Smooth muscle cell (in vitro differentiated cells): ENCODE measurements at regions not wholly inside any gene's neighbourhood (a gene's known extent, or its start where the extent isn't known, plus 50 kb on each side); places are given as distances from the start of the nearest gene placed in this dataset.

Experiments used
- DNase-seq: peaks from one replicate; lab custom pipeline; 2025; ENCODE audit not compliant: unreplicated experiment; lab: John Stamatoyannopoulos, UW
- H2AFZ ChIP-seq: fragments of 200-600 bp; sonication (generic); 2 replicates; pipeline ENCODE4 v1.6.0; 2016; ENCODE audit warnings: antibody characterized with exemption, low read depth, mild to moderate bottlenecking
- H3F3A ChIP-seq: fragments of 200-600 bp; sonication (generic); 2 replicates; pipeline ENCODE4 v1.6.0; 2017; ENCODE audit warnings: antibody characterized with exemption, low read depth
- H3K27ac ChIP-seq: fragments of 200-600 bp; sonication (generic); 2 replicates; pipeline ENCODE4 v1.5.1; 2016; ENCODE audit warnings: low read depth, mild to moderate bottlenecking
- H3K27me3 ChIP-seq: fragments of 200-600 bp; sonication (generic); 2 replicates; pipeline ENCODE4 v1.6.1; 2016; ENCODE audit warnings: low read depth, mild to moderate bottlenecking
- H3K36me3 ChIP-seq: fragments of 200-600 bp; sonication (generic); 2 replicates; pipeline ENCODE4 v1.5.1; 2016; ENCODE audit warnings: low read depth
- H3K4me1 ChIP-seq: fragments of 200-600 bp; sonication (generic); 2 replicates; pipeline ENCODE4 v1.5.1; 2016; ENCODE audit warnings: low read depth
- H3K4me2 ChIP-seq: fragments of 200-600 bp; sonication (generic); 2 replicates; pipeline ENCODE4 v1.6.0; 2016; ENCODE audit warnings: mild to moderate bottlenecking
- H3K4me3 ChIP-seq: fragments of 200-600 bp; sonication (generic); 2 replicates; pipeline ENCODE4 v1.5.1; 2016; ENCODE audit warnings: mild to moderate bottlenecking
- H3K79me2 ChIP-seq: fragments of 200-600 bp; sonication (generic); 2 replicates; pipeline ENCODE4 v1.6.0; 2016; ENCODE audit warnings: low read depth, mild to moderate bottlenecking
- H3K9ac ChIP-seq: fragments of 200-600 bp; sonication (generic); 2 replicates; pipeline ENCODE4 v1.6.0; 2016; ENCODE audit warnings: low read depth
- H3K9me3 ChIP-seq: fragments of 200-600 bp; sonication (generic); replicated peaks from 2 replicates; pipeline ENCODE4 v1.5.1; 2016; ENCODE audit warnings: low read depth
- H4K20me1 ChIP-seq: fragments of 200-600 bp; sonication (generic); 2 replicates; pipeline ENCODE4 v1.6.0; 2016; ENCODE audit warnings: low read depth
- WGBS: methylation state at CpG from one replicate; pipeline ENCODE4 v1.1.7; 2016; ENCODE audit warnings: low lambda C conversion rate; 5-methylcytosine and 5-hydroxymethylcytosine counted together
- TF ChIP-seq, protein P1 (sequence below): fragments of 200-600 bp; sonication (generic); IDR thresholded peaks from 2 replicates; pipeline ENCODE4 v1.5.1; 2017; ENCODE audit warnings: borderline replicate concordance, mild to moderate bottlenecking, antibody characterized with exemption; ENCODE audit not compliant: insufficient read depth, poor library complexity, severe bottlenecking

DNA sequence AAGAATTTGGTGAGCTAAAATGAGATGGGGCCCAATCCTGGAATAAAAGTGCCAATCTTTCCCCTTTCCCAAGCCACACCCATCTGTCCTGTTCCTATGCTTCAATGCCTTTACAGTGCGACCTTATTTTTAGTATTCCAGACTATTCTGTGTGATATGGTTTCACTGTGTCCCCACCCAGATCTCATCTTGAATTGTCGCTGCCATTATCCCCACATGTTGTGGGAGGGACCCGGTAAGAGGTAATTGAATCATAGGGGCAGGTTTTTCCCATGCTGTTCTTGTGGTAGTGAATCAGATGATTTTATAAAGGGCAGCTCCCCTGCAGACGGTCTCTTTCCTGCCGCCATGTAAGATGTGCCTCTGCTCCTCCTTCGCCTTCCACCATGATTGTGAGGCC is 129.3 kb upstream of the KIF26B start:
- TF ChIP-seq, protein P1, sequence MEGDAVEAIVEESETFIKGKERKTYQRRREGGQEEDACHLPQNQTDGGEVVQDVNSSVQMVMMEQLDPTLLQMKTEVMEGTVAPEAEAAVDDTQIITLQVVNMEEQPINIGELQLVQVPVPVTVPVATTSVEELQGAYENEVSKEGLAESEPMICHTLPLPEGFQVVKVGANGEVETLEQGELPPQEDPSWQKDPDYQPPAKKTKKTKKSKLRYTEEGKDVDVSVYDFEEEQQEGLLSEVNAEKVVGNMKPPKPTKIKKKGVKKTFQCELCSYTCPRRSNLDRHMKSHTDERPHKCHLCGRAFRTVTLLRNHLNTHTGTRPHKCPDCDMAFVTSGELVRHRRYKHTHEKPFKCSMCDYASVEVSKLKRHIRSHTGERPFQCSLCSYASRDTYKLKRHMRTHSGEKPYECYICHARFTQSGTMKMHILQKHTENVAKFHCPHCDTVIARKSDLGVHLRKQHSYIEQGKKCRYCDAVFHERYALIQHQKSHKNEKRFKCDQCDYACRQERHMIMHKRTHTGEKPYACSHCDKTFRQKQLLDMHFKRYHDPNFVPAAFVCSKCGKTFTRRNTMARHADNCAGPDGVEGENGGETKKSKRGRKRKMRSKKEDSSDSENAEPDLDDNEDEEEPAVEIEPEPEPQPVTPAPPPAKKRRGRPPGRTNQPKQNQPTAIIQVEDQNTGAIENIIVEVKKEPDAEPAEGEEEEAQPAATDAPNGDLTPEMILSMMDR, result no peak
- H3K4me3 ChIP-seq, result no peak overlapping the region
- no peaks in the 10 kb centered on the region for H3K27me3 ChIP-seq
- no peak for DNase-seq
- H3K4me2 ChIP-seq, result no peak overlapping the region
- H3K36me3 ChIP-seq, result no peaks in the 10 kb centered on the region
- no peaks in the 10 kb centered on the region for H3K4me1 ChIP-seq
- H3F3A ChIP-seq, result no peaks in the 10 kb centered on the region
- H2AFZ ChIP-seq, result no peak overlapping the region
- H3K27ac ChIP-seq, result no peak overlapping the region
- no peaks in the 10 kb centered on the region for H3K79me2 ChIP-seq
- no peak overlapping the region for H3K9ac ChIP-seq
- no peaks in the 10 kb centered on the region for H3K9me3 ChIP-seq
- WGBS, result 97% methylated on average over 6 of the region's 6 CpGs
- H4K20me1 ChIP-seq, result no peaks in the 10 kb centered on the region

GRCh38 chr1:245023222-245023621 is 131.6 kb upstream of the KIF26B start:
- Histone ChIP-seq H3K36me3 (no peaks in the 10 kb centered on the region), H2AFZ (no peak overlapping the region), H3K9ac (no peak overlapping the region), H3K27me3 (no peaks in the 10 kb centered on the region), H3K4me1 (peaks cover 6% of the 10 kb centered on the region), H3K4me2 (no peak overlapping the region), H4K20me1 (no peaks in the 10 kb centered on the region), H3K4me3 (no peak overlapping the region), H3F3A (no peaks in the 10 kb centered on the region), H3K79me2 (no peaks in the 10 kb centered on the region), H3K9me3 (no peaks in the 10 kb centered on the region), H3K27ac (no peak overlapping the region)
- DNase-seq, result no peak
- WGBS, result 98% methylated on average over 2 of the region's 2 CpGs
- TF ChIP-seq, protein P1, result no peak

- Histone ChIP-seq H4K20me1 (no peaks in the 10 kb centered on the region), H3K36me3 (no peaks in the 10 kb centered on the region)
- TF ChIP-seq, protein P1, result no peak
Observed at GRCh38 chr1:245019910-245020486, 134.8 kb upstream of the KIF26B start.

GRCh38 chr1:245016700-245017099 is 138.1 kb upstream of the KIF26B start:
- no peak for DNase-seq
- TF ChIP-seq, protein P1, result no peak
- Histone ChIP-seq H4K20me1 (no peaks in the 10 kb centered on the region), H3K36me3 (no peaks in the 10 kb centered on the region), H3K9me3 (no peaks in the 10 kb centered on the region), H3K4me1 (peaks cover 6% of the 10 kb centered on the region), H2AFZ (no peak overlapping the region), H3K79me2 (peaks cover 6% of the 10 kb centered on the region), H3K27ac (no peak overlapping the region), H3K27me3 (no peaks in the 10 kb centered on the region), H3K9ac (no peak overlapping the region), H3F3A (no peaks in the 10 kb centered on the region), H3K4me2 (no peak overlapping the region), H3K4me3 (no peak overlapping the region)
- WGBS, result 76% methylated on average over 4 of the region's 4 CpGs

More at GRCh38 chr1:245019910-245020486, 134.8 kb upstream of the KIF26B start:
- Histone ChIP-seq H3K4me1 (peaks cover 6% of the 10 kb centered on the region), H3F3A (no peaks in the 10 kb centered on the region), H3K9ac (no peak overlapping the region), H3K4me3 (no peak overlapping the region), H2AFZ (no peak overlapping the region), H3K79me2 (peaks cover 2% of the 10 kb centered on the region), H3K27ac (no peak overlapping the region), H3K4me2 (no peak overlapping the region), H3K27me3 (no peaks in the 10 kb centered on the region), H3K9me3 (no peaks in the 10 kb centered on the region)
- DNase-seq, result no peak
- 88% methylated on average over 6 of the region's 6 CpGs for WGBS
